ENCODE measurements at regions not wholly inside any gene's neighbourhood (a gene's known extent, or its start where the extent isn't known, plus 50 kb on each side); places are given as distances from the start of the nearest gene placed in this dataset.
"Not testable (repeated sequence)": the region's sequence is repeated elsewhere in the genome, so short reads cannot be mapped to it uniquely, and the experiment has no call there.

- H3K27me3 ChIP-seq: no peaks in the 10 kb centered on the region
- no peak for DNase-seq
These were observed 2306.2 kb upstream of the ACO1 start for GRCh38 chr9:30078195-30078594.

GRCh38 chr9:30089428-30089827 is 2295.0 kb upstream of the ACO1 start:
- Histone ChIP-seq H3K4me3 (ENCODE audit: low read depth, low read length) (no peak overlapping the region), H3K36me3 (no peaks in the 10 kb centered on the region), H3K4me1 (no peaks in the 10 kb centered on the region), H3K27me3 (no peaks in the 10 kb centered on the region), H3K9me3 (no peaks in the 10 kb centered on the region)
- DNase-seq: no peak
- TF ChIP-seq, protein P1, sequence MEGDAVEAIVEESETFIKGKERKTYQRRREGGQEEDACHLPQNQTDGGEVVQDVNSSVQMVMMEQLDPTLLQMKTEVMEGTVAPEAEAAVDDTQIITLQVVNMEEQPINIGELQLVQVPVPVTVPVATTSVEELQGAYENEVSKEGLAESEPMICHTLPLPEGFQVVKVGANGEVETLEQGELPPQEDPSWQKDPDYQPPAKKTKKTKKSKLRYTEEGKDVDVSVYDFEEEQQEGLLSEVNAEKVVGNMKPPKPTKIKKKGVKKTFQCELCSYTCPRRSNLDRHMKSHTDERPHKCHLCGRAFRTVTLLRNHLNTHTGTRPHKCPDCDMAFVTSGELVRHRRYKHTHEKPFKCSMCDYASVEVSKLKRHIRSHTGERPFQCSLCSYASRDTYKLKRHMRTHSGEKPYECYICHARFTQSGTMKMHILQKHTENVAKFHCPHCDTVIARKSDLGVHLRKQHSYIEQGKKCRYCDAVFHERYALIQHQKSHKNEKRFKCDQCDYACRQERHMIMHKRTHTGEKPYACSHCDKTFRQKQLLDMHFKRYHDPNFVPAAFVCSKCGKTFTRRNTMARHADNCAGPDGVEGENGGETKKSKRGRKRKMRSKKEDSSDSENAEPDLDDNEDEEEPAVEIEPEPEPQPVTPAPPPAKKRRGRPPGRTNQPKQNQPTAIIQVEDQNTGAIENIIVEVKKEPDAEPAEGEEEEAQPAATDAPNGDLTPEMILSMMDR (IDR thresholded peaks at IDR 0.05; ENCODE audit: low read depth, low read length): no peak

More at GRCh38 chr9:30078195-30078594, 2306.2 kb upstream of the ACO1 start:
- Histone ChIP-seq H3K4me3 (ENCODE audit: low read depth, low read length) (no peak overlapping the region), H3K36me3 (no peaks in the 10 kb centered on the region), H3K4me1 (no peaks in the 10 kb centered on the region), H3K9me3 (no peaks in the 10 kb centered on the region)
- TF ChIP-seq, protein P1 (IDR thresholded peaks at IDR 0.05; ENCODE audit: low read depth, low read length): no peak

DNA sequence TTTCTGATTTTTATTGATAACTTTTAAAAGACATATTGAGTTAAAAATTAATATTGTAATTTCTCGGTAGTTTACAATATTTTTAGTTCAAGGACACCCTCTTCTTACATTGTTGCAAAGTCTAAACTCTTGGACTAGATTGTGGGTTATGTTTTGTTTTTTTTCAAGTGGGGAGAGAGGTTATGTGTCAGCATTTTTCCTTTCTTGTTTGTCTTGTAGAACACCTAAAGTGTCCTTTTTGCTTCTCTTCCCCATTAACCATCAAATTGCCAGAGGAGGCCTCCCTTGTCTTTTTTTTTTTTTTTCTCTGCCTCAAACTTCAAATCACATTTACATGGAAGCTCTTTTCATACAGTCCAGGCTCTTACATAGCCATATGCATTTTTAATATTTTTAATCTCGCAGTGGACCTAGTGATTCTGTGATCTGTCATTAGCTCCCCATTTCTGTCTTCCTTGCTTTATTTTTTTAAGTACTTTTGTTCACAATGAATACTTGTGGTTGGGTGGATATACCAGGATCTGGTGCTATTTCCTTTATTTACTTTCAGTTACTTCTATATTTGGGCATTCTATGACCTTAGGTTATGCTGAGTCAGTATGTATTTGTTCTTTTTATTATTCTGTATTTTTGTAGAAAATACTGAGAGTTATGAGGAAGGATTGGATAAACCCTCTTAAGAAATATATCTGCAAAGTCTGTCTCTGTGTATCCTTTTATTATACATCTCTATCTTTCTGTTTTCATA is 2280.6 kb upstream of the ACO1 start:
- TF ChIP-seq, protein P1 (IDR thresholded peaks at IDR 0.05; ENCODE audit: low read depth, low read length): no peak
- Histone ChIP-seq H3K4me1 (no peaks in the 10 kb centered on the region), H3K4me3 (ENCODE audit: low read depth, low read length) (no peak overlapping the region), H3K9me3 (no peaks in the 10 kb centered on the region), H3K36me3 (no peaks in the 10 kb centered on the region), H3K27me3 (no peaks in the 10 kb centered on the region)
- no peak for DNase-seq

DNA sequence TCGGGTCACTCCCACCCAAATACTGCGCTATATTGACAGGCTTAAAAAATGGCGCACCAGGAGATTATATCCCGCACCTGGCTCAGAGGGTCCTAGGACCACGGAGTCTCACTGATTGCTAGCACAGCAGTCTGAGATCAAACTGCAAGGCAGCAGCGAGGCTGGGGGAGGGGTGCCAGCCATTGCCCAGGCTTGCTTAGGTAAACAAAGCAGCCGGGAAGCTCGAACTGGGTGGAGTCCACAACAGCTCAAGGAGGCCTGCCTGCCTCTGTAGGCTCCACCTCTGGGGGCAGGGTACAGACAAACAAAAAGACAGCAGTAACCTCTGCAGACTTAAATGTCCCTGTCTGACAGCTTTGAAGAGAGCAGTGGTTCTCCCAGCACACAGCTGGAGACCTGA is 2277.3 kb upstream of the ACO1 start:
- not testable (repeated sequence) for H3K36me3 ChIP-seq; DNase-seq; H3K4me3 ChIP-seq (ENCODE audit: low read depth, low read length); H3K4me1 ChIP-seq; H3K27me3 ChIP-seq; H3K9me3 ChIP-seq

DNA sequence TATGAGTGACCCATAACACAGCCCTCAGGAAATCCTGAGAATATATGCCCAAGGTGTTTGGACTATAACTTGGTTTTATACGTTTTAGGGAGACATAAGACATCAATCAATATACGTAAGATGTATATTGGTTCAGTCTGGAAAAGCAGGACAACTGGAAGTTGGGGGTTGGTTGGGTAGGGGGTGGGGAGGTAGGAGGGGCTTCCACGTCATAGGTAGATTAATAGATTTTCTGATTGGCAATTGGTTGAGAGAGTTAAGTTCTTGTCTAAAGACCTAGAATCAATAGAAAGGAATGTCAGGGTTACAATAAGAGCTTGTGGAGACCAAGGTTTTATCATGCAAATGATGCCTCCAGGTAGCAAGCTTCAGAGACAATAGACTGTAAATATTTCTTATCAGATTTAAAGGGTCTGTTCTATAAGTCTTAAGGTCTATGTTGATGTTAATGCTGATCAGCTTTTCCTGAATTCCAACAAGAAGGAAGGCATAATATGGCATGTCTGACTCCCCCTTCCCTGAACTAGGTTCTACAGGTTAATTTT is 2267.7 kb upstream of the ACO1 start:
- no peak for DNase-seq
- H3K9me3 ChIP-seq: no peaks in the 10 kb centered on the region
- H3K4me3 ChIP-seq (ENCODE audit: low read depth, low read length): no peak overlapping the region
- no peaks in the 10 kb centered on the region for H3K36me3 ChIP-seq
- H3K27me3 ChIP-seq: no peaks in the 10 kb centered on the region
- TF ChIP-seq, protein P1 (IDR thresholded peaks at IDR 0.05; ENCODE audit: low read depth, low read length): no peak
- peaks cover 2% of the 10 kb centered on the region; the same call in 1 of the 2 replicates for H3K4me1 ChIP-seq

DNA sequence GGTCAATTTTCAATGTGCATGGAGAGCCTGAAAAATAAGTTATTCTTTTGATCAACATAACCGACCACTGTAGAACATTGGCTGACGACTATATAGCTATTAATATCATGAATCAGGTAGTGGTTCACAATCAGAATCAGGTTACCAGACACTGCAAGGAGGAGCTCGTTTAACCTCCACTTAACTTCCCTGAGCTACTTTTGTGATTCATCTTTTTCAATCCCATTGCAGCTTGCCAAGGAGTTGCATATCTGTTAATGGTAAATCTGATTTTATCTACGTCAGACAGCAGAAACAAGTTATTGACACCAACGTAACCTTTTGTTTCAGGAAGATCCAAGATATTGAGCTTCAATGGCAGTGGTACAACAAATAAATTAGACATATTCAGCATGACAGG is 2263.8 kb upstream of the ACO1 start:
- Histone ChIP-seq H3K36me3 (no peaks in the 10 kb centered on the region), H3K4me3 (ENCODE audit: low read depth, low read length) (no peak overlapping the region), H3K9me3 (no peaks in the 10 kb centered on the region), H3K4me1 (peaks cover 2% of the 10 kb centered on the region; the same call in 1 of the 2 replicates), H3K27me3 (no peaks in the 10 kb centered on the region)
- TF ChIP-seq, protein P1 (IDR thresholded peaks at IDR 0.05; ENCODE audit: low read depth, low read length): no peak
- no peak for DNase-seq
